ENCODE measurements at regions not wholly inside any gene's neighbourhood (a gene's known extent, or its start where the extent isn't known, plus 50 kb on each side); places are given as distances from the start of the nearest gene placed in this dataset.
"Not testable (repeated sequence)": the region's sequence is repeated elsewhere in the genome, so short reads cannot be mapped to it uniquely, and the experiment has no call there.

DNA sequence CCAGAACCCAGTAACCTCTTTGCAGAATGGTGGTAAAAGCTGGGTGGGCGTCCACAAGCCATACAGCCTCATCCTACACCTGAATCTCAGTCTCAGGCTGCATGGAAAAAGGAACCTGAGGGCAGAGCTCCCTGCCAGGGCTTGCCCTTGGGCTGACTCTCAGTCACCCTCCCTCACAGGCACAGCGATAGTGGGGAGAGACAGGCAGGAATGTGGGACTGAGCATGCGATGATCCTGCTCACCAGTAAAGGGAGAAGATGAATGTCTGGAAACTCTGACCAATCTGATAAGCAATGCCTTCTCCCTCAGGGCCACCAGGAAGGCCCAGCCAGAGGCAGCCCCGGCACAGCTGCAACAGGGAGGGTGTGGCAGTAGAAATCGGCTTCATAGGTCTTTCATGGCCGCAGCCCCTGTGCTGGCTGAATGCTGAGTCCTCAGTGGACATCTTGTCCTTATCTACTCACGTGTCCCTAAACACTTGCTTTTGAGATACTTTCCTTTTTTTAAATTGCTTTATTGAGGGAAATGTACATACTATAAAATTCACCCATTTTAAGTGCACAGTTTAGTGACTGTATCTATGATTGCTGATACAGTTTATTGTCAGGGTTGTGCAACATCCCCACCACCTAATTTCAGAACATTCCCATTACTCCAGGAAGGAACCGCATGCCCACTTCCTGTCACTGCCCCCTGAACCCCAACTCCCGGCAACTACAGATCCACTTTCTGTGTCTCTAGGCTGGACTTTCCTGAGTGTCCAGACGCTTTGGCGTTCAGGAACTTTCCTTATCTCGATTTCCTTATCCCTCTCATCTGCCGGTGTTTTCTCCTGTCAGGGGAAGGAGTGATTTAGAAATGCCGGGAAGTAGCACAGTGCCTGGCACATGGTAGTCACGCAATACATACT, 258.1 kb downstream of the PCNX1 start:
- TF ChIP-seq EZH2phosphoT487 (conservative IDR thresholded peaks at IDR 0.05; ENCODE audit: low read length) (no peak), CTCF (IDR thresholded peaks at IDR 0.05; ENCODE audit: insufficient read depth, low read length, poor library complexity, severe bottlenecking) (no peak)
- Histone ChIP-seq H3K79me2 (ENCODE audit: insufficient read depth, low read length) (no peaks in the 10 kb centered on the region), H3K9ac (ENCODE audit: low read length) (no peak overlapping the region), H3K9me2 (replicated peaks; ENCODE audit: insufficient read depth, low read length) (no peaks in the 10 kb centered on the region), H3K36me3 (ENCODE audit: low read length) (no peaks in the 10 kb centered on the region), H3F3A (ENCODE audit: insufficient read depth) (no peaks in the 10 kb centered on the region), H3K4me2 (ENCODE audit: low read depth, low read length, poor library complexity, severe bottlenecking) (no peak overlapping the region), H3K27ac (ENCODE audit: low read depth, low read length) (no peak overlapping the region), H2AFZ (ENCODE audit: low read depth, low read length, severe bottlenecking) (no peak overlapping the region), H4K20me1 (ENCODE audit: low read depth, low read length) (no peaks in the 10 kb centered on the region), H3K4me3 (ENCODE audit: insufficient read depth, low read length, poor library complexity, severe bottlenecking) (no peak overlapping the region), H3K9me3 (ENCODE audit: insufficient read depth, low read length) (peaks cover 6% of the 10 kb centered on the region; the same call in 1 of the 2 replicates), H3K27me3 (ENCODE audit: low read length) (no peaks in the 10 kb centered on the region)

- Histone ChIP-seq H3K79me2 (ENCODE audit: insufficient read depth, low read length) (no peaks in the 10 kb centered on the region), H3K9me2 (replicated peaks; ENCODE audit: insufficient read depth, low read length) (no peaks in the 10 kb centered on the region), H2AFZ (ENCODE audit: low read depth, low read length, severe bottlenecking) (no peak overlapping the region), H3K36me3 (ENCODE audit: low read length) (no peaks in the 10 kb centered on the region), H3K9me3 (ENCODE audit: insufficient read depth, low read length) (no peaks in the 10 kb centered on the region), H3F3A (ENCODE audit: insufficient read depth) (no peaks in the 10 kb centered on the region), H3K27ac (ENCODE audit: low read depth, low read length) (no peak overlapping the region), H3K4me3 (ENCODE audit: insufficient read depth, low read length, poor library complexity, severe bottlenecking) (no peak overlapping the region), H3K4me2 (ENCODE audit: low read depth, low read length, poor library complexity, severe bottlenecking) (no peak overlapping the region), H3K27me3 (ENCODE audit: low read length) (no peaks in the 10 kb centered on the region), H4K20me1 (ENCODE audit: low read depth, low read length) (no peaks in the 10 kb centered on the region), H3K9ac (ENCODE audit: low read length) (no peak overlapping the region)
- TF ChIP-seq CTCF (IDR thresholded peaks at IDR 0.05; ENCODE audit: insufficient read depth, low read length, poor library complexity, severe bottlenecking) = no peak
- no peak for TF ChIP-seq EZH2phosphoT487 (conservative IDR thresholded peaks at IDR 0.05; ENCODE audit: low read length)
Observed at GRCh38 chr14:71166180-71166837, 259.1 kb downstream of the PCNX1 start.

- not testable (repeated sequence) for H3K9ac ChIP-seq (ENCODE audit: low read length); H3K4me3 ChIP-seq (ENCODE audit: insufficient read depth, low read length, poor library complexity, severe bottlenecking); H3K27ac ChIP-seq (ENCODE audit: low read depth, low read length); H3K9me2 ChIP-seq (replicated peaks; ENCODE audit: insufficient read depth, low read length); H3K9me3 ChIP-seq (ENCODE audit: insufficient read depth, low read length); H4K20me1 ChIP-seq (ENCODE audit: low read depth, low read length); H3K27me3 ChIP-seq (ENCODE audit: low read length); H3F3A ChIP-seq (ENCODE audit: insufficient read depth); H3K79me2 ChIP-seq (ENCODE audit: insufficient read depth, low read length); H3K4me2 ChIP-seq (ENCODE audit: low read depth, low read length, poor library complexity, severe bottlenecking); H2AFZ ChIP-seq (ENCODE audit: low read depth, low read length, severe bottlenecking); H3K36me3 ChIP-seq (ENCODE audit: low read length)
Observed at GRCh38 chr14:71167325-71167950, 260.2 kb downstream of the PCNX1 start.

DNA sequence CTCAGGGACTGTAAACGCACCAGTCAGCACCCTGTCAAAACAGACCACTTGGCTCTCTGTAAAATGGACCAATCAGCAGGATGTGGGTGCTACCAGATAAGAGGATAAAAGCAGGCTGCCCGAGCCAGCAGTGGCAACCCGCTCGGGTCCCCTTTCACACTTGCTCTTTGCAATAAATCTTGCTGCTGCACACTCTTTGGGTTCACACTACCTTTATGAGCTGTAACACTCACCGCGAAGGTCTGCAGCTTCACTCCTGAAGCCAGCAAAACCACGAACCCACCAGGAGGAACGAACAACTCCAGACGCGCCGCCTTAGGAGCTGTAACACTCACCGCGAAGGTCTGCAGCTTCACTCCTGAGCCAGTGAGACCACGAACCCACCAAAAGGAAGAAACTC, 260.9 kb downstream of the PCNX1 start:
- H4K20me1 ChIP-seq (ENCODE audit: low read depth, low read length); H3K9me2 ChIP-seq (replicated peaks; ENCODE audit: insufficient read depth, low read length); H3K9me3 ChIP-seq (ENCODE audit: insufficient read depth, low read length); H3K27ac ChIP-seq (ENCODE audit: low read depth, low read length); H3F3A ChIP-seq (ENCODE audit: insufficient read depth); H3K79me2 ChIP-seq (ENCODE audit: insufficient read depth, low read length); H3K4me2 ChIP-seq (ENCODE audit: low read depth, low read length, poor library complexity, severe bottlenecking); H2AFZ ChIP-seq (ENCODE audit: low read depth, low read length, severe bottlenecking); H3K36me3 ChIP-seq (ENCODE audit: low read length); H3K4me3 ChIP-seq (ENCODE audit: insufficient read depth, low read length, poor library complexity, severe bottlenecking); H3K27me3 ChIP-seq (ENCODE audit: low read length); H3K9ac ChIP-seq (ENCODE audit: low read length): not testable (repeated sequence)

Data from SU-DHL-6 (cell line).